AG04450 (cell line): ENCODE measurements at regions not wholly inside any gene's neighbourhood (a gene's known extent, or its start where the extent isn't known, plus 50 kb on each side); places are given as distances from the start of the nearest gene placed in this dataset.

Source experiments
- CTCF ChIA-PET: fragments of 300-600, 350-600 bp; formaldehyde crosslinking; extraction: SDS; loops from one replicate; lab custom pipeline; 2022; ENCODE audit warnings: antibody characterized with exemption, inconsistent platforms; lab: Charles Lee
- POLR2A ChIA-PET: fragments of 350-600 bp; formaldehyde crosslinking; extraction: SDS; loops from one replicate; lab custom pipeline; 2021; ENCODE audit warnings: antibody characterized with exemption, inconsistent platforms; lab: Yijun Ruan, JAX
- DNase-seq: peaks from one replicate; pipeline ENCODE4 v3.0.0-alpha.2; 2011; ENCODE audit warnings: low read depth, low spot score
- H3K27ac ChIP-seq: one replicate; pipeline ENCODE4 v1.5.1; 2012; ENCODE audit warnings: low read depth, low read length, control low read depth
- H3K27me3 ChIP-seq: one replicate; pipeline ENCODE4 v1.6.0; 2012; ENCODE audit warnings: low read length; ENCODE audit not compliant: control insufficient read depth, insufficient read depth
- H3K4me3 ChIP-seq: 2 replicates; pipeline ENCODE4 v1.5.1; 2011; ENCODE audit warnings: mild to moderate bottlenecking, low read depth, low read length, control low read depth
- H3K9me3 ChIP-seq: 2 replicates; pipeline ENCODE4 v1.5.1; 2012; ENCODE audit warnings: low read length; ENCODE audit not compliant: control insufficient read depth, insufficient read depth
- CTCF ChIP-seq: IDR thresholded peaks from 2 replicates; pipeline ENCODE4 v1.5.1; 2011; ENCODE audit warnings: low read depth, low read length, control low read depth, inconsistent platforms

GRCh38 chr3:68290333-68290732 is 635.9 kb upstream of the SUCLG2 start:
- TF ChIP-seq CTCF = no peak
- no peak overlapping the region for H3K27ac ChIP-seq
- ChIA-PET CTCF (no interaction called here), POLR2A (no interaction called here)
- no peaks in the 10 kb centered on the region for H3K27me3 ChIP-seq
- no peaks in the 10 kb centered on the region for H3K9me3 ChIP-seq
- no peak for DNase-seq
- no peak overlapping the region for H3K4me3 ChIP-seq

- H3K27me3 ChIP-seq = no peaks in the 10 kb centered on the region
- no peaks in the 10 kb centered on the region for H3K9me3 ChIP-seq
- no peak for DNase-seq
- H3K27ac ChIP-seq = no peak overlapping the region
- POLR2A ChIA-PET = no interaction called here
- CTCF ChIA-PET = no interaction called here
- no peak overlapping the region for H3K4me3 ChIP-seq
- TF ChIP-seq CTCF = no peak
These were observed 633.7 kb upstream of the SUCLG2 start for GRCh38 chr3:68288085-68288484.

- TF ChIP-seq CTCF = no peak
- CTCF ChIA-PET = no interaction called here
- POLR2A ChIA-PET = no interaction called here
- no peak overlapping the region for H3K4me3 ChIP-seq
- no peaks in the 10 kb centered on the region for H3K27me3 ChIP-seq
- no peak for DNase-seq
- no peaks in the 10 kb centered on the region for H3K9me3 ChIP-seq
- no peak overlapping the region for H3K27ac ChIP-seq
These were observed 632.7 kb upstream of the SUCLG2 start for GRCh38 chr3:68287101-68287500.

GRCh38 chr3:68274286-68274685 is 619.9 kb upstream of the SUCLG2 start:
- Histone ChIP-seq H3K27ac (no peak overlapping the region), H3K4me3 (no peak overlapping the region), H3K9me3 (no peaks in the 10 kb centered on the region), H3K27me3 (no peaks in the 10 kb centered on the region)
- CTCF ChIA-PET = no interaction called here
- POLR2A ChIA-PET = no interaction called here
- TF ChIP-seq CTCF = no peak
- no peak for DNase-seq

GRCh38 chr3:68271145-68271544 is 616.7 kb upstream of the SUCLG2 start:
- ChIA-PET CTCF (interaction anchor here (0.5 kb wide), 1 partner anchor 91 kb away, joined by 3 read pairs; no protein-coding TSS in a partner anchor), POLR2A (no interaction called here)
- Histone ChIP-seq H3K27ac (no peak overlapping the region), H3K9me3 (no peaks in the 10 kb centered on the region), H3K4me3 (no peak overlapping the region), H3K27me3 (no peaks in the 10 kb centered on the region)
- no peak for DNase-seq
- no peak for TF ChIP-seq CTCF
